Activated CD4-positive, CD25-positive, alpha-beta regulatory T cell treated with anti-CD3 and anti-CD28 coated beads, Interleukin-2, amount 50 U/mL, for 16 hours (primary cell): ENCODE measurements at regions not wholly inside any gene's neighbourhood (a gene's known extent, or its start where the extent isn't known, plus 50 kb on each side); places are given as distances from the start of the nearest gene placed in this dataset.
A peak's percentile ranks its signal among the peaks of the same experiment; 100 is the strongest.

Experiments used
- DNase-seq: peaks from one replicate; pipeline ENCODE4 v3.0.0-alpha.2; 2020; ENCODE audit warnings: low read depth, low spot score

DNA sequence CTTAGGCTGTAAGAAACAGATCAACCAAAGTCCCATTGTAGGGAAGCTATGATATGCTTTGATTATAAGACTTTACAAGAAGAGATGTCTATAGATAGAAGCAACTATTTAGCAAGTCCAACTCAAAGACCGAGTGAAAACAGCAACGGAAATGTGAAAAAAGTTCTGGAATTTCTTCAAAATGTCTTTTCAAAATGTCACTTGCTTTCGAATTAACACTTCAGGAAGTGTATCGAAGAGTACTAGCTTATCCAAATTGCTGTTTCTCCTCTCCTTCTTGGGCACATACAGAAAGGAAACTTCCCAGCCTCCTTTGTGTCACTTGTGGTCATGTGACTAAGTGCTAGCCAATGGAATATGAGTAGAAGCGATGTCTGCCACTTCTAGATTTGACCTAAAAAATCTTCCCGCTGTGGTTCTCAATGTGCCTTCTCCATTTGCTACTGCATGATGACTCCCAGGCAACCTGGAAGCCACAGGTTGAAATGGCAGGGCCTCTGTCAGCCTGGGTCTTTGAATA, 89.9 kb downstream of the TSEN15 start:
- DNase-seq, result no peak

DNA sequence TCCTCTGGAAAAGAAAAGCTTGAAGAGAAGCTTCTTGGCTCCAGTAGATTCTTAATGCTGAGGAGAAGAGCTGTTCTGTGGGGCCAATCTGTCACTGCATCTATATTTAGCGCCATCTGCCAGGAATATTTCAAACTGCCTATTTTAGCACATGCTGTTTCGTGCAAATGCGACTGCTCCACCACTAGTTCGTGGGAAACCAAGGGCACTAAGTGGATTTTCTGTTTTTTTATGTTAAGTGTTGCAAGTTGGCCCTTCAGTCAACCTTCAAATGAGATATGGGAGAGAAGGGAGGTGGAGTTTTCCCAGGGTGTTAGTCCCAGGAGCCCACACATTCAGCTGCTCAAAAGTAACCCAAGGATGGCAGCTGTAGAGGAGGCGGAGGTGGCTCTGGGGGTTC, 91.9 kb downstream of the TSEN15 start:
- DNase-seq, result no peak

DNA sequence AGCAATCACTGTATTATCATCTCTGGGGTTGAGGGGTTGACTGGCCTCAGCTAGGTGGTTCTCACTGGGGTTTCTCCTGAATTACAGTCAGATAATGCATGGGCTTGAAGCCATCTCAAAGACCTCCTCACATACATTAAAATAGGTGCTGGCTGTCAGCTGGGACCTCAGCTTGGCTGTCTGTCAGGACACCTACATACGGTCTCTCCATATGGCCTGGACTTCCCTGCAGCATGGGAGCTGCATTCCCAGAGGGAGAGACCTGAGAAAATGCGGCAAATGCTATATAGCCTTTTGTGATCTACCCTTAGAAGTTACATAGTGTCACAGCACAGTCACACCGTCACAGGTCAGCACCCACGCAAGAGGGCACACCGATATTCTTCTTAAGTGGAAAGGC, 93.6 kb downstream of the TSEN15 start:
- no peak for DNase-seq

DNA sequence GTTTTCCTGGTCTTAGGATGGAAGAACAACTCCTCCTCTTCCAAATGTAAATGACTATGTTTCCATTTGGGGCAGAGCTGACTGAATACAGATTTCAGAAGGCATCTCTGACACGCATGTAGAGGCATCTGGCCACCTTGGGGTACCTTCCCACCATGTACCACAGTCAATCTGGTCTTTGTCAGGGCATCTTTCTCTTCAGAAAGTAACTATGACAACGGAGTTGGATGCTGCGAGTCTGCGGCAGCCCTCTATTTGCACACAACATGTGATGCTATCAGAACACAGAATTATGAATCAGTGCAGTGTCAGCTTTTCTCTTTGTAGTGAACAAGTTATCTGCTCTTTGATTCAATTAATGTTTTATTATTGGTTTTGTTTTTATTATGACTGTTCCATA, 94.7 kb downstream of the TSEN15 start:
- DNase-seq, result no peak

DNA sequence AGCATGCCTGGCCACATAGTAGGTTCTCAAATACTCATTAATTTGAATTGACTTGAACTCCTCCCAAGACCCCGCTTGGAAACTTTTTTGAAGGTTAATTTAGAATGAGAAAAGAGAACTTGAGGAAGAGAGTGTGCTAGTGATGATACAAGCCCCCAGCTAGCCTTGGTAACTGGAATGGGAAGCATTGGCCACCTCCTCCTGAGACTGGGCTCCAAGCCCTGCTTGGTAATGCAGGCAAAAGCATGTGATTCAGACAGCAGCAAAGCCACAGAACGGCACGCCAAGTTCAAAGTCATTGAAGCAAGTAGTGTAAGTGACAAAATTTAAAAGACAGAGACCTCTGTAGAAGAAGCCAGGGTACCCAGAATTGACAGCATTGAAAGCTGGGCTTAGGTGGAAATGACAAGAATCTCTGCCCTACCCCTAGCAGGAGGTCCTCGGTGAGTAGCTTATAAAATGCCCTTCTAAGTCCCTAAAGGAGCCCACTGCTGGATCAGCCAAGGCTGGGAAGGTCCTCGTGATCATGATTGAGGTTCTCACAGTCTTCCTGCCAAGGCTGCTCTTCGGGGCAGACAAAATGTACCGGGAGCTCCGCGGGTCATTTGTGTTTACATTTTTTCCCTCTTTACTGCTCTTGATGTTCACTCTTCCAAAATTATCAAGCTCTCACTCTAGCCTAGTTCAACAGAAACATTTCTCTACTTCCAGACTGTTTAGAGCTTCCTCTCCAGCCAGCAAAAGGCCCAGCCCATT, 99.4 kb downstream of the TSEN15 start:
- no peak for DNase-seq

DNA sequence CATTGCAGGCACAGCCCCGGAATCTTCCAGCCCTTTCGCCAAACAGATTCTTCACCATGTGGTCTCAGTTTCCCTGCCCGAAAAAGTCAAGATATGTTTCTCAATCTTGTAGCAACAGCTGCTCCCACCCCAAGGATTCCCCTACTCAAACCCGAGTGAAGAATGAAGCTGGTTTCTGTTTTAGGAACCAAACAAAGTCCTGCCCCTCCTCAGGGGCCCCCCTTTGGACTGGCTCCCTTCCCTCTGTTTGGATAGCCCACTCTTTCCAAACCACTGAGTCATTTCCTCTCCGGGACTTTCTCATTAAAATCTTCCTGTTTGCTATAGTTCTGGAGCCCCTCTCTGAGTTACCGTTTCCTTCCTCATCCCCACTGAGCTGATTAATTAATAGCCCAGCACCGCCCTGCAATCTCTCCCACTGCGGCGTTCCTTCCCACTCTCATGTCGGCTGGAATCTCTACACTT, 100.9 kb downstream of the TSEN15 start:
- DNase-seq, result no peak

DNA sequence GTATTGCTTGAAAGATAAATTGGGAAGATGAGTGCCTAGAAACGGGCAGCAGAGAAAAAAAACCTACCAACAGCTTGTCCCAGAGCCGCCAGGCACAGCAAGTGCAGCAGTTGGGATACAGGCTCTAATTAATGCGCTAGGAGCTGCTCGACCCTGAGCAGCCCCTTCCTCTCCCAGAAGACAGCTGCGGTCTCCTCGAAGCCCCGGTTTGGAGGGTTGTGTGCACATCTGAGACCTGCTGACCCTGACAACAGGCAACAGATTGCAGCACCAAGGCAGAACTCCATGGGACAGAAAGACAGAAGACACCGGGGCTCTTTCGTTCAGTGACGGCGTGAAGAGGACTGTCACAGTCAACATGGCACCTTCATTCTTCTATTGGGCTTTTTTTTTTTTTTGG, 101.4 kb downstream of the TSEN15 start:
- DNase-seq, result no peak

DNA sequence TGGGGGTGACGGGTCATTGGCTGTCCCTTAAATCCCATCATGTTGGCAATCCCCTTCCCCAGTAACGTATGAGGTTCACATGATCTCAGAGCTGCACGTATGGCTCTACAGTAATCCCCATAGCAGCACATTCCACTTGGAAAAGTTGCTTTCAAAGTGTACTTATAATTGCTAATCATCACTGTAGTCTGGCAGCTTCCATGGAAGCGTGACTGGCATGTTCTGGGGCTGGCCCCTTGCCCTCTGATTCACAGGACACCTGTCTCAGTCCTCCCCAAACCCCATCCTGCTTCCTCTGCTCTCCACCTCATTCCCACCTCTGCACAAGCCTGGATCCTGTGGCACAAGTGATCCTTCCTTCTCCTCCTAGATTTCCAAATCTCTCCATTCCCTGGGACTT, 102.2 kb downstream of the TSEN15 start:
- no peak for DNase-seq

DNA sequence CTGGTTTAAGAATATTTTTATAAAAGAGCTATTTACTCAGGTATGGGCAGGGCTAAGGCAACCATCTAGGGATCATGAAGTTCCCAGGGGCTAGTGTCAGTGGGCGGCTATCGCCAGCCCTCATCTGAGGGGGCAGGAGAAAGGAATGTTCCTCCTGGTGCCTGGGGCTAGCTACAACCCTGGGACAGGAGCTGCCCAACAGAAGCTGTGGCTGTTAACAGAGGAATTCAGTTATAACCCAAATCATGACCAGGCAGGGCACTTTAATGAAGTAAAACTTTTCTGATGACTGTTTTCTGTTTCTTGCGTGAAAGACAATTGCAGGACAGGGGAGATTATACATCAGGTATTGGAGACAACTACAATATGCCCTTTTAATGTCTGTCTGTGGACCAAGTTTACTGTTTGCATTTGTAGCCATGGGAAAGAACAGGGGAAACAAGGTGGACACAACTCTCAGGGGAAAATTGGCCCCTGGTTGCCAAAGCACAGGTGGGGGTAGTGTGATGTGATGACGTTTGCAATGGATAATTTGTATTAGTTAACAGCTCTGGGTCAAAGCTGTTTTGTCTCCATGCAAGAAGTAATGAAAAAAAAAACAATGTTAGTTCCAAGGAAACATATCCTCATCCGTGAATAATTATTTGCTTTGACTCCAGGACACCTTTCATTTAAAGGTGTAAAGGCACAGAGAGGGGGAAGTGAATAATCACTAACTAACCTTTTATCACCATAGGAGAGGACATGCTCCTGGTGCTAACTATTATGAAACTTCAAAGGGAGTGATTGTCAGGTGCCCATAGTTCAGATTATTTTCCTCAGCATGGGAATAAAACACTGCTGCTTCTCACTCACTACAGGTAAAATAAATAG, 105.2 kb downstream of the TSEN15 start:
- no peak for DNase-seq

DNA sequence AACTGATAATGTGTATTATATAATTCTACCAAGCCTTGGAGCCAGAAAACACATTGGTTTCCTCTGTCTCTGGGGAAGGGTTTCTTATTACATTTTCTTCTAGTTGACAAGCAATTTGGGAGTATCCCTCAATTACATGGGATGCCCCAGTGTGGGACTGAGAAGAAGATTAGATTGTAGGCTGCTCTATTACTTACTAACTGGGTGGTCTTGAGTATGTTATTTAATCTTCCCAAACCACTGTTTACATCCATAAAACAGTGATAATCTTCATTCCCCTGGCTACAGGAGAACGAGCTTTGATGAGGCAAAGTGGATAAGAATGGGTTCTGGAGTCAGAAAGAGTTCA, 105.8 kb downstream of the TSEN15 start:
- DNase-seq, result no peak

DNA sequence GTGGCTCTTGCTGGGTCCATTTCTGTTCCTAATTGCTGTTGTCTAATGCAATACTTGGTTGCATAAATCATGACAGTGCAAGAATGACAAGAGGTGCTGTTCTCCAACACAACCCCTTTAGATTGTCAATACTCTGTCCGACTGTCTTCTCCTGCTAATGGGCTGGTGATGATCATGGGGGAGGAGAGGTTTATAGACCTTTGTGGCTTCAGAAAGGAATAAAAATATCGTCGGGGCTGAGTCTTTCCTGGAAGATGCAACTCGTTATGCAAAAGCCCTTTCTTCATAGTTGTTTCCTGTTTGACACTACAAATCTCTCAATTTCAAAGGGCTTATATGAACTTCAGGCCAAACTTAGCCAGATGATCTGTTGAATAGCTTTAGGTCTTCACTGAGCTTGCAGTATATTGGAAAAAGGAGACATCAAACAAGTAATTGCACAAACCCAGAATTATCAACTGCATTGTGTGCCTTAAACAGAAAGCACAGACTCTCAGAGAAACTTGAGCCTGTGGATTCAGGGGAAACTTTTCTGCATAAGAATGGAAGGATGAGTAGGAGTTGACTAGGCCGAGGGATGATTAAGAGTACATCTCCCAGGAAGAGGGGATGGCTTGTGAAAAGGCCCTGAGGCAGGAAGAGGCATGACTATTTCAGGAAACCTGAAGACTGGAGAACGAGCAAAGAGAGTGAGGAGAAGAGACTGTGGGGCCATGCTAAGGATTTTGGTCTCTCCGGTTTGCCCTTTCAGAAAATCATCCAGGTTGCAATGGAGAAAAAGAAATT, 107.6 kb downstream of the TSEN15 start:
- no peak for DNase-seq

DNA sequence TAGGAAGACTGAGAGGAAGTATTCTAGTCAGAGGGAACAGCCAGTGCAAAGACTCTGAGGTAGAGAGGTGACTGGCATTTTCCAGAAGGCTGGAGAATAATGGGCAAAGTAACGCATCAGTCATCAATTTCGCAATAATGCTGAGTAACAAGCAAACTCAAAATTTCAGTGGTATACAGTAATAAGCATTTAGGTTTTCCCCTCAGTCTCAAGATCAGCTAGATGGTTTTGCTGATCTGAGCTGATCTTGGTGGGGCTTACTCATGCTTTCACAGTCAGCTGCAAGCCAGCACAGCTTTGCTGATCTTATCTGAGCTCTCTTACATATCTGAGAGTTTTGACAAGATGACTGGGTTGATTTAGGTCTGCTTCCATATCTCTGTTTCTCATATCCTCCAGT, 108.7 kb downstream of the TSEN15 start:
- peak; percentile 6 for DNase-seq

DNA sequence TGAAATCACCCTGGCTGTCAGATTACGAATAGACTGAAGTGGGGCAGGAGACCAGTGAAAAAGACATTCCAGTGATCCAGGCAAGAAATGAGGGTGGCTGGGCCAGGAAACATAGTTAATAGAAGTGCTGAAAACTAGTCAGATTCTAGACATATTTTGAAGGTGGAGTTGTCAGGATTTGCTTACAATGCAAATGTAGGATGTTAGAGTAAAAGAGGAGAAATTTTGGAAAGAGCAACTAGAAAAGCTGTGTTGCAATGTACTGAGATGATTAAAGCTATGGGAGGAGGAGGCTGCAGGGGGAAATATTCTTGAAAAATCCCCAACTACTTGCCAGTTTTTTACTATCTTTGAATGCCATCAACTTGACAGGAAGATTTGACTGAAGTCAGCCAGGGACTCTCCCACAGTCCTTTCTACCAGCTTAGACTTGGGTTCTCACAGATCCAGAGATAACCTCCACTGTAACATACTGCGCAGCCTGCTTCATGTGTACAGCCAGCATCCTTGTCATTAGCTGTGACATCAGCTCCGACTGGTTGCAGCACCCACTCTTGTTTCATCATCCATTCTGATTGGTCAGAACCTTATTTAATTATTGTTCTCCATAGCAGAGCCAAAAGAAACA, 109.7 kb downstream of the TSEN15 start:
- no peak for DNase-seq

DNA sequence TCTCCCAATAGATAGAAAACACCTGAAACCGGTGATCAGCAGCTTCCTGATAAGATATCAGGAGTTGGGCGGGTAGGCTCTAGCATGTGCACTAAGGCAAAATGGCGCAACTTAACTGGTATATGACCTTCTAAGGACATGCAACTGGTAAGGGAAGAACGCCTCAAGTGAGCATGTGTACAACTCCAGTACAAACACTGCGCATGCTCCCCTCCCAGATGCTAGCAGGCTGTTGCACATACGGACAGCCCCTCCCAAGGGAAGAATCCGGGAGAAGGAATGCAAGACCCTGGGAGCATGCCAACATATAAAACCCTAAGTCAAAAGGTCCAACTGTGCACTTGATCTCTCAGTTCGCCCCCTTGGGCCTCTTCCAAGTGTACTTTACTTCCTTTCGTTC, 110.8 kb downstream of the TSEN15 start:
- no peak for DNase-seq

DNA sequence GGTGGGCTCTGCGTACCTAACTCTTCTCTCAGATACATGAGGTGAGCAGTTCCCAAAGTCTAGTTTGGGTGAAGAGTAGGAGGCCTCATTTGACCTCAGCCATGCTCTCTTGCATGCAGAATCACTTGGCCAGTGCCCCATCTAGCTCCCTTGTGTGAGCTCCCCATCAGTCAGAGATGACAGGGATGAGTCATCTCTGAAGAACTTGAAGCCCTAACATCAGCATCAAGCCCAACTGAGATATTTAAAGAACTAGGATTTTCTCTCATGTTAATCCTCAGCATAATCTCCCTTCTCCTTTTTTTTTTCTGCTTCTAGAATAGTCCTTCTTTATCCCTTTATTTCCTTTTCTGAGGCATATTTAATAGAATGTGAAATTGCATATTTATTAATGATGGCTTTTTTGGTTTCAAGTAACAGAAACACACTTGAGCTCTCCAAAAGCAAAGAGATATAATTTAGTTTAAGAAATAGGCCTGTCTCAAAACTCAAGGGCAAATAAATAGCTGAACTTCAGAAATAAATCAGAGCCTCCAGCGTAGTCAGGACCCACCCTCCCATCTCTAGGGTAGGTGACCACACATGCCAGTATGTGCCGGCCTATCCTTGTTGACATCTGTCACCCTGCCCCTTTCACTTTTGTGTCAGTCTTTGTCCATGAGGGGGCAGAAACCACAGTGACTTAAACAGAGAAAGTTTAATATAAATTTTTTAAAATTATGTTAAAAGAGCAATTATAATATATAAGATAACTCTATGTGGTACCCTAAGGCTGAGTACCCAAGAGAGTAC, 112.3 kb downstream of the TSEN15 start:
- DNase-seq, result no peak

DNA sequence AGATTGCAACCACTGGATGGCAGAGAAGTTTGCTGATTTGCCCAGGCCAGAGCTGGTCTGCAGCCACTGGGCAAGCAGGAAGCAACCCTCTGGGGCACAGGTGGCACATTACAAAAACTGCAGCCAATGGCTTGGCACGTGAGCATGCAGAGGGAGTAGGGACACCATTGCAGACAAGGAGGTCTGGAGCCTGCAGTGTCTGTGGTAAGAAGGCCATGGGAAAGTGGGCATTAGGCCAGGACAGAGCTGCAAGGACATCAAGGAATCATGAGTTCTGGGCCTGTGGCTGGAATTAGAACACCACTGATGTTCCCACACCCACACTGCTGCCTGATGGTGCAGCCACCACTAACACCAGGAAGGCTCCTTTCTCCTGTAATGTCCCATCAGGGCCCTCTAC, 113.0 kb downstream of the TSEN15 start:
- DNase-seq, result no peak

DNA sequence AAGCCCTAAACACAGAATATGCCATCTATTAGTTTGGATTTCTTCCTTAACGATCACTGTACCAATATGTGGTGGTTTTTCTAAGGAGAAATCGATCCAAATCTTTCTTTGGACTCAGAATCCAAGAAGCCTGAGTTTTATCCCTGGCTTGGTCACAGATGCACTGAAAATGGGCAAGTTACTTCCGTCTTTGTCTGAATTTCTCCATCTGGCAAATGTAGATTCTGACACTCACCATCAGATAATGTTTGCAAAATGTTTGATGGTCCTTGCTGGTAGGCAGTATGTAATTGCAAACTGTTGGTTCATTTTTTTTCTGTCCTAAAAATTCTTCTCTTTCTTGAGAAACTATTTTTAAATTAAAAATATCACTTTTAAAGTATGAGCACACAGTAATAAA, 115.0 kb downstream of the TSEN15 start:
- no peak for DNase-seq

DNA sequence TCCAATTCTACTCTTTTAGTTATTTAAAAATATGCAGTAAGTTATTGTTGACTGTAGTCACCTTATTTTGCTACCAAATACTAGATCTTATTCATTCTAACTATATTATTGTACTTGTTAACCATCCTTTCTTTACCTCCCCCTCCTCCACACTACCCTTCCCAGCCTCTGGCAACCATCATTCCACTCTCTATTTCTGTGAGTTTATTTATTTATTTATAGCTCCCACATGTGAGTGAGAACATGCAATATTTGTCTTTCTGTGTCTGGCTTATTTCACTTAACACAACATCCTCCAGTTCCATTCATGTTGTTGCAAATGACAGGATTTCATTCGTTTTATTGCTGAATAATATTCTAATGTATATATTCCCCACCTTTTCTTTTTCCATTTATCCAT, 115.8 kb downstream of the TSEN15 start:
- DNase-seq, result no peak

DNA sequence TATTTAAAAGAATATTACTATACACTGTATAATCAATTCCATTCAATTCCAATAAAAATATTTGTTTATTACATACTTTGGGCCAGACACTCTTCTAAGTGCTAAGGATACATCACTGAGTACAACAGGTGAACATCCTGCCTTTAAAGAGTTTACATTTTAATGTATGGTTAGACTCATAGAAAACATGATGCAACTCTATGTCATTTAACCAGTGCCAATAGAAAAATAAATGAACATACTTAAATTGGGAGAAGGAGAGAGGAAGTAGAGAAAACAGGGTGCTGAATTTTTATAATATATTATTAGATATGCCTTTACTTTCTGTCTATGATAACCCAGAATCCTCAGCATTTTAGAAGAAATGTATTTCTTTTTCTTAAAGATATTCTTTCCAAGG, 119.2 kb downstream of the TSEN15 start:
- no peak for DNase-seq

DNA sequence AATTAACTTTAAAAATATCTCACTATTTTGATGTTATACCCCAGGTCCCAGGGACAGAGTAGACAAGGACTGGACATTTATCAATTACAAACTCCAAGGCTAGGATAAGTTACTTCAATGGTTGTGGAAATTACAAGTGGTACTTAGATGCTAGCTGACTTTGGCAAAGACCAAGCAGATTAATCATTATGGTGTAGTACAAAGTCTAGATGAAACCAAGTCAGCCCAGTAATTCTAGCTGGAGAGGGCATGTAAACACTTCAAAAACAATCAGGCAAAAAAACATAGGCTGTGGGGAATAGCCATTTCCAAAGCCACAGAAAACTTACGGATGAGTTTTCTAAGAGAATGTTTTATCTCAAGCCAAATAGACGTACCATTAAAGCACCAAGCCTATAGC, 124.5 kb downstream of the TSEN15 start:
- no peak for DNase-seq

DNA sequence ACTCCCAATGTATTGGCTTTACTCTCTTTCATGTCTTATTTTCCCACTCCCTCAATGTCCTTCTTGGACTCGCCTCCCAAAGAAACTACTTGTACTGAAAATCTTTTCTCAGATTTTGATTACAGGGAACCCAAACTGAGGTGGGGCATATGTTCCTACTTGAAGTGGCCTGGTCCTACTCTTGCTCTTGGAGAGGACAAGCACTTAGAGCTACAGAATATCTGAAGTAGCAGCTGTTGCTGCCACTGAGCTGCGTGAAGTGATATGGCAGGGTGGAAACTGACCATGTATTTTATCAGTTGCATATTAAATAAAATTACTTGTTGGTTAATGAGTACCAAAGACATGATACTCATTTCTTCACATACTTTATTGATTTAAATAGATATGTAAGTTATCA, 129.5 kb downstream of the TSEN15 start:
- DNase-seq, result no peak
